Naive thymus-derived CD4-positive, alpha-beta T cell (primary cell): ENCODE measurements at regions not wholly inside any gene's neighbourhood (a gene's known extent, or its start where the extent isn't known, plus 50 kb on each side); places are given as distances from the start of the nearest gene placed in this dataset.

ENCODE experiments used
- ATAC-seq: fragments of 150-1000 bp; cut with Tn5 transposase; 2 replicates; pipeline ENCODE4 v1.10.0; 2021; ENCODE audit warnings: mild to moderate bottlenecking, moderate library complexity
- CTCF ChIA-PET: fragments of 350-600 bp; sonication (Branson Sonifier 250); formaldehyde crosslinking; loops from one replicate; lab custom pipeline; 2021; ENCODE audit warnings: antibody characterized with exemption; lab: Charles Lee
- POLR2A ChIA-PET: fragments of 350-600 bp; sonication (Branson Sonifier 250); formaldehyde crosslinking; loops from one replicate; lab custom pipeline; 2021; ENCODE audit warnings: antibody characterized with exemption, inconsistent platforms; lab: Charles Lee
- DNase-seq, 9 donors: peaks; one replicate each; pipeline versions ENCODE4 v3.0.0 to v3.0.0-alpha.2; 2020 to 2022; ENCODE audit warnings: mixed read lengths in 1 of 9
- H3K27ac ChIP-seq: one replicate; pipeline ENCODE4 v1.7.0; 2013; ENCODE audit warnings: mild to moderate bottlenecking, low read depth, low read length, moderate library complexity
- H3K27me3 ChIP-seq, 2 donors: one replicate each; pipeline ENCODE4 v1.7.0; 2013; ENCODE audit warnings: low read length in 2 of 2, mild to moderate bottlenecking in 2 of 2, moderate library complexity in 2 of 2; ENCODE audit not compliant: control insufficient read depth in 2 of 2, insufficient read depth in 2 of 2
- H3K36me3 ChIP-seq, 3 experiments: 1 replicate in 2 of 3; 2 replicates in 1 of 3; pipeline ENCODE4 v1.7.0; 2013; ENCODE audit warnings: low read length in 3 of 3, mild to moderate bottlenecking in 3 of 3, moderate library complexity in 1 of 3; ENCODE audit not compliant: insufficient read depth in 3 of 3, control insufficient read depth in 2 of 3
- H3K4me1 ChIP-seq, 2 donors: one replicate each; pipeline ENCODE4 v1.7.0; 2013; ENCODE audit warnings: low read length in 2 of 2, mild to moderate bottlenecking in 2 of 2, moderate library complexity in 1 of 2; ENCODE audit not compliant: control insufficient read depth in 2 of 2, insufficient read depth in 2 of 2
- H3K4me3 ChIP-seq: 2 replicates; pipeline ENCODE4 v1.7.0; 2013; ENCODE audit warnings: mild to moderate bottlenecking, low read length
- H3K9me3 ChIP-seq, 3 experiments: 1 replicate in 2 of 3; 2 replicates in 1 of 3; pipeline ENCODE4 v1.7.0; 2013; ENCODE audit warnings: low read length in 3 of 3; ENCODE audit not compliant: control insufficient read depth in 2 of 3
- H3K27ac Mint-ChIP-seq, 9 donors: one replicate each; pipeline ENCODE4 v1.8.0; 2020 to 2022; ENCODE audit warnings: mixed read lengths in 9 of 9, mild to moderate bottlenecking in 8 of 9, moderate library complexity in 5 of 9, inconsistent platforms in 2 of 9
- H3K27me3 Mint-ChIP-seq, 5 donors: one replicate each; pipeline ENCODE4 v1.8.0; 2021 to 2022; ENCODE audit warnings: mixed read lengths in 5 of 5, mild to moderate bottlenecking in 1 of 5
- H3K36me3 Mint-ChIP-seq, 5 donors: one replicate each; pipeline ENCODE4 v1.8.0; 2020 to 2022; ENCODE audit warnings: mixed read lengths in 5 of 5, mild to moderate bottlenecking in 3 of 5, inconsistent platforms in 1 of 5
- H3K4me1 Mint-ChIP-seq, 7 donors: one replicate each; pipeline ENCODE4 v1.8.0; 2020 to 2022; ENCODE audit warnings: mixed read lengths in 7 of 7, mild to moderate bottlenecking in 3 of 7, inconsistent platforms in 1 of 7
- H3K4me3 Mint-ChIP-seq, 10 donors: one replicate each; pipeline ENCODE4 v1.8.0; 2020 to 2022; ENCODE audit warnings: mild to moderate bottlenecking in 10 of 10, mixed read lengths in 10 of 10, moderate library complexity in 6 of 10, inconsistent platforms in 2 of 10
- H3K9me3 Mint-ChIP-seq, 11 donors: one replicate each; pipeline ENCODE4 v1.8.0; 2020 to 2022; ENCODE audit warnings: mixed read lengths in 11 of 11, mild to moderate bottlenecking in 4 of 11, inconsistent platforms in 1 of 11, moderate library complexity in 1 of 11
- intact Hi-C, 2 donors: fragments of 100-400 bp; cut with micrococcal nuclease; formaldehyde crosslinking; loops; one replicate each; pipeline ENCODE4 v1.15.1; 2023

GRCh38 chr2:807300-807699, 130.1 kb upstream of the TMEM18 start:
- ChIA-PET CTCF (interaction anchor here (0.6 kb wide), 1 partner anchor 65 kb away, joined by 3 read pairs; no protein-coding TSS in a partner anchor), POLR2A (no interaction called here)
- H3K4me3 Mint-ChIP-seq, result no peak overlapping the region
- peaks cover 0 to 4% (median 0%) of the 10 kb centered on the region in 11 donors for H3K9me3 Mint-ChIP-seq
- intact Hi-C loops, result no loop called here
- H3K27ac Mint-ChIP-seq, result no peak overlapping the region
- H3K36me3 ChIP-seq, result no peaks in the 10 kb centered on the region
- no peaks in the 10 kb centered on the region for H3K4me1 ChIP-seq
- H3K27me3 ChIP-seq, result no peaks in the 10 kb centered on the region
- no peaks in the 10 kb centered on the region for H3K4me1 Mint-ChIP-seq
- H3K36me3 Mint-ChIP-seq, result no peaks in the 10 kb centered on the region
- ATAC-seq (no peak), DNase-seq (no peak)
- no peak overlapping the region for H3K27ac ChIP-seq
- H3K27me3 Mint-ChIP-seq, result peaks cover 0 to 3% (median 0%) of the 10 kb centered on the region in 5 donors
- no peak overlapping the region for H3K4me3 ChIP-seq
- H3K9me3 ChIP-seq, result no peaks in the 10 kb centered on the region

GRCh38 chr2:805664-806063, 128.5 kb upstream of the TMEM18 start:
- ATAC-seq, result no peak
- H3K27ac Mint-ChIP-seq, result no peak overlapping the region
- no peak for DNase-seq
- peaks cover 0 to 4% (median 0%) of the 10 kb centered on the region in 11 donors for H3K9me3 Mint-ChIP-seq
- H3K27me3 Mint-ChIP-seq, result peaks cover 0 to 3% (median 0%) of the 10 kb centered on the region in 5 donors
- H3K4me3 Mint-ChIP-seq, result no peak overlapping the region
- no peaks in the 10 kb centered on the region for H3K36me3 Mint-ChIP-seq
- no peaks in the 10 kb centered on the region for H3K4me1 ChIP-seq
- H3K36me3 ChIP-seq, result no peaks in the 10 kb centered on the region
- no peaks in the 10 kb centered on the region for H3K9me3 ChIP-seq
- H3K27ac ChIP-seq, result no peak overlapping the region
- no peaks in the 10 kb centered on the region for H3K4me1 Mint-ChIP-seq
- no peak overlapping the region for H3K4me3 ChIP-seq
- H3K27me3 ChIP-seq, result no peaks in the 10 kb centered on the region
- POLR2A ChIA-PET, result no interaction called here
- intact Hi-C loops, result no loop called here
- CTCF ChIA-PET, result no interaction called here

GRCh38 chr2:797993-798392, 120.8 kb upstream of the TMEM18 start:
- Histone ChIP-seq H3K27me3 (no peaks in the 10 kb centered on the region), H3K4me3 (no peak overlapping the region), H3K27ac (no peak overlapping the region), H3K36me3 (no peaks in the 10 kb centered on the region), H3K4me1 (no peaks in the 10 kb centered on the region), H3K9me3 (no peaks in the 10 kb centered on the region)
- ATAC-seq, result no peak
- CTCF ChIA-PET, result no interaction called here
- H3K9me3 Mint-ChIP-seq, result no peaks in the 10 kb centered on the region
- no peaks in the 10 kb centered on the region for H3K4me1 Mint-ChIP-seq
- DNase-seq, result no peak
- POLR2A ChIA-PET, result no interaction called here
- no peaks in the 10 kb centered on the region for H3K27me3 Mint-ChIP-seq
- H3K36me3 Mint-ChIP-seq, result no peaks in the 10 kb centered on the region
- no peak overlapping the region for H3K4me3 Mint-ChIP-seq
- no peak overlapping the region for H3K27ac Mint-ChIP-seq
- intact Hi-C loops, result no loop called here

GRCh38 chr2:797556-797955, 120.3 kb upstream of the TMEM18 start:
- Histone ChIP-seq H3K4me3 (no peak overlapping the region), H3K9me3 (no peaks in the 10 kb centered on the region), H3K4me1 (no peaks in the 10 kb centered on the region), H3K27ac (no peak overlapping the region), H3K36me3 (no peaks in the 10 kb centered on the region), H3K27me3 (no peaks in the 10 kb centered on the region)
- H3K27ac Mint-ChIP-seq, result no peak overlapping the region
- ATAC-seq (no peak), DNase-seq (no peak)
- H3K36me3 Mint-ChIP-seq, result no peaks in the 10 kb centered on the region
- POLR2A ChIA-PET, result no interaction called here
- H3K4me1 Mint-ChIP-seq, result no peaks in the 10 kb centered on the region
- H3K4me3 Mint-ChIP-seq, result no peak overlapping the region
- H3K9me3 Mint-ChIP-seq, result no peaks in the 10 kb centered on the region
- intact Hi-C loops, result no loop called here
- CTCF ChIA-PET, result no interaction called here
- no peaks in the 10 kb centered on the region for H3K27me3 Mint-ChIP-seq

- CTCF ChIA-PET, result no interaction called here
- Histone ChIP-seq H3K27ac (no peak overlapping the region), H3K36me3 (no peaks in the 10 kb centered on the region), H3K27me3 (no peaks in the 10 kb centered on the region), H3K4me3 (no peak overlapping the region), H3K4me1 (no peaks in the 10 kb centered on the region), H3K9me3 (no peaks in the 10 kb centered on the region)
- intact Hi-C loops, result no loop called here
- H3K27ac Mint-ChIP-seq, result no peak overlapping the region
- H3K36me3 Mint-ChIP-seq, result no peaks in the 10 kb centered on the region
- POLR2A ChIA-PET, result no interaction called here
- H3K27me3 Mint-ChIP-seq, result no peaks in the 10 kb centered on the region
- peaks cover 0 to 2% (median 0%) of the 10 kb centered on the region in 11 donors for H3K9me3 Mint-ChIP-seq
- DNase-seq, result no peak
- no peak overlapping the region for H3K4me3 Mint-ChIP-seq
- no peaks in the 10 kb centered on the region for H3K4me1 Mint-ChIP-seq
- ATAC-seq, result no peak
These were observed 119.2 kb upstream of the TMEM18 start for GRCh38 chr2:796141-796985.

GRCh38 chr2:795531-796041, 118.4 kb upstream of the TMEM18 start:
- CTCF ChIA-PET, result no interaction called here
- POLR2A ChIA-PET, result no interaction called here
- DNase-seq (no peak), ATAC-seq (no peak)
- no peaks in the 10 kb centered on the region for H3K27me3 Mint-ChIP-seq
- intact Hi-C loops, result no loop called here
- no peak overlapping the region for H3K4me3 Mint-ChIP-seq
- H3K27me3 ChIP-seq, result no peaks in the 10 kb centered on the region
- peaks cover 0 to 2% (median 0%) of the 10 kb centered on the region in 11 donors for H3K9me3 Mint-ChIP-seq
- H3K4me3 ChIP-seq, result no peak overlapping the region
- H3K4me1 Mint-ChIP-seq, result no peaks in the 10 kb centered on the region
- no peaks in the 10 kb centered on the region for H3K36me3 ChIP-seq
- no peak overlapping the region for H3K27ac Mint-ChIP-seq
- no peak overlapping the region for H3K27ac ChIP-seq
- H3K36me3 Mint-ChIP-seq, result no peaks in the 10 kb centered on the region
- no peaks in the 10 kb centered on the region for H3K9me3 ChIP-seq
- no peaks in the 10 kb centered on the region for H3K4me1 ChIP-seq
